CD14-positive monocyte (primary cell): ENCODE measurements at regions not wholly inside any gene's neighbourhood (a gene's known extent, or its start where the extent isn't known, plus 50 kb on each side); places are given as distances from the start of the nearest gene placed in this dataset.

Experiments
- DNase-seq, 3 donors: peaks; one replicate each; pipeline ENCODE4 v3.0.0-alpha.2; 2011 to 2022
- H2AFZ ChIP-seq: 2 replicates; pipeline ENCODE4 v1.6.0; 2012; ENCODE audit warnings: mild to moderate bottlenecking, low read depth, low read length, inconsistent platforms; ENCODE audit not compliant: insufficient read depth, poor library complexity, severe bottlenecking
- H3K27ac ChIP-seq, 2 donors: 1 replicate in 1 of 2; 2 replicates in 1 of 2; pipeline ENCODE4 v1.5.1; 2012 to 2013; ENCODE audit warnings: low read length in 2 of 2, control low read depth in 1 of 2, inconsistent platforms in 1 of 2, low read depth in 1 of 2, mild to moderate bottlenecking in 1 of 2
- H3K27me3 ChIP-seq, 2 donors: one replicate each; pipeline versions ENCODE4 v1.6.0 to v1.6.1; 2011 to 2013; ENCODE audit warnings: low read length in 2 of 2; ENCODE audit not compliant: control insufficient read depth in 2 of 2, insufficient read depth in 2 of 2
- H3K36me3 ChIP-seq, 2 donors: replicated peaks in 1 of 2; 1 replicate in 1 of 2; 2 replicates in 1 of 2; pipeline versions ENCODE4 v1.5.1 to v1.6.1; 2012 to 2013; ENCODE audit warnings: low read length in 2 of 2, control low read depth in 1 of 2, inconsistent platforms in 1 of 2, mild to moderate bottlenecking in 1 of 2; ENCODE audit not compliant: insufficient read depth in 2 of 2, control insufficient read depth in 1 of 2
- H3K4me1 ChIP-seq, 2 donors: 1 replicate in 1 of 2; 2 replicates in 1 of 2; pipeline versions ENCODE4 v1.5.1 to v1.6.1; 2012 to 2013; ENCODE audit warnings: low read length in 2 of 2, control low read depth in 1 of 2, inconsistent platforms in 1 of 2, mild to moderate bottlenecking in 1 of 2, moderate library complexity in 1 of 2; ENCODE audit not compliant: insufficient read depth in 2 of 2, control insufficient read depth in 1 of 2
- H3K4me2 ChIP-seq: replicated peaks from 2 replicates; pipeline ENCODE3; 2012; ENCODE audit warnings: low read length, moderate library complexity, mild to moderate bottlenecking; ENCODE audit not compliant: poor library complexity, severe bottlenecking; ENCODE audit errors: extremely low read depth
- H3K4me3 ChIP-seq, 3 experiments: fragments of 200-600 bp in 1 of 3; sonication (generic) in 1 of 3; replicated peaks in 1 of 3; 1 replicate in 2 of 3; 2 replicates in 1 of 3; pipeline ENCODE4 v1.5.1; 2011 to 2013; ENCODE audit warnings: low read length in 3 of 3, mild to moderate bottlenecking in 3 of 3, control low read depth in 2 of 3, low read depth in 2 of 3, inconsistent platforms in 1 of 3, moderate library complexity in 1 of 3
- H3K79me2 ChIP-seq: 2 replicates; pipeline ENCODE4 v1.6.0; 2012; ENCODE audit warnings: mild to moderate bottlenecking, control low read depth, inconsistent platforms, low read length, moderate library complexity; ENCODE audit not compliant: insufficient read depth
- H3K9ac ChIP-seq: 2 replicates; pipeline ENCODE4 v1.6.0; 2017; ENCODE audit warnings: low read length, mild to moderate bottlenecking; ENCODE audit not compliant: insufficient read depth, poor library complexity, severe bottlenecking
- H3K9me3 ChIP-seq, 2 donors: replicated peaks in 1 of 2; 1 replicate in 1 of 2; 2 replicates in 1 of 2; pipeline versions ENCODE4 v1.5.1 to v1.6.1; 2012 to 2013; ENCODE audit warnings: low read length in 2 of 2, control low read depth in 1 of 2; ENCODE audit not compliant: control insufficient read depth in 1 of 2, insufficient read depth in 1 of 2
- H4K20me1 ChIP-seq: 2 replicates; pipeline ENCODE4 v1.6.0; 2012; ENCODE audit warnings: mild to moderate bottlenecking, low read length, control low read depth, moderate library complexity; ENCODE audit not compliant: insufficient read depth
- H3K27ac Mint-ChIP-seq, 7 donors: one replicate each; pipeline ENCODE4 v1.8.0; 2020; ENCODE audit warnings: mild to moderate bottlenecking in 7 of 7, mixed read lengths in 7 of 7, moderate library complexity in 6 of 7, inconsistent platforms in 2 of 7
- H3K27me3 Mint-ChIP-seq, 3 donors: one replicate each; pipeline ENCODE4 v1.8.0; 2021 to 2022; ENCODE audit warnings: low read depth in 3 of 3, mild to moderate bottlenecking in 3 of 3, mixed read lengths in 3 of 3, moderate library complexity in 3 of 3, inconsistent platforms in 1 of 3
- H3K36me3 Mint-ChIP-seq, 2 donors: one replicate each; pipeline ENCODE4 v1.8.0; 2020; ENCODE audit warnings: mixed read lengths in 2 of 2, inconsistent platforms in 1 of 2, mild to moderate bottlenecking in 1 of 2
- H3K4me1 Mint-ChIP-seq: one replicate; pipeline ENCODE4 v1.8.0; 2020; ENCODE audit warnings: mild to moderate bottlenecking, mixed read lengths
- H3K4me3 Mint-ChIP-seq, 2 donors: one replicate each; pipeline ENCODE4 v1.8.0; 2020; ENCODE audit warnings: mild to moderate bottlenecking in 2 of 2, mixed read lengths in 2 of 2, moderate library complexity in 1 of 2
- H3K9me3 Mint-ChIP-seq, 7 donors: one replicate each; pipeline ENCODE4 v1.8.0; 2020 to 2022; ENCODE audit warnings: mixed read lengths in 7 of 7, mild to moderate bottlenecking in 6 of 7, moderate library complexity in 6 of 7, inconsistent platforms in 2 of 7
- CTCF ChIP-seq: fragments of 200-600 bp; IDR thresholded peaks from one replicate; pipeline ENCODE4 v1.8.0; 2022; ENCODE audit warnings: antibody characterized with exemption, mild to moderate bottlenecking
- WGBS: methylation state at CpG from one replicate; pipeline ENCODE4 v1.1.5; 2013; ENCODE audit warnings: missing lambda C conversion rate; ENCODE audit not compliant: insufficient coverage; 5-methylcytosine and 5-hydroxymethylcytosine counted together
- intact Hi-C, 2 donors: fragments of 100-400 bp; cut with micrococcal nuclease; formaldehyde crosslinking; loops; one replicate each; pipeline versions ENCODE4 v1.15.0 to v1.15.1; 2023

DNA sequence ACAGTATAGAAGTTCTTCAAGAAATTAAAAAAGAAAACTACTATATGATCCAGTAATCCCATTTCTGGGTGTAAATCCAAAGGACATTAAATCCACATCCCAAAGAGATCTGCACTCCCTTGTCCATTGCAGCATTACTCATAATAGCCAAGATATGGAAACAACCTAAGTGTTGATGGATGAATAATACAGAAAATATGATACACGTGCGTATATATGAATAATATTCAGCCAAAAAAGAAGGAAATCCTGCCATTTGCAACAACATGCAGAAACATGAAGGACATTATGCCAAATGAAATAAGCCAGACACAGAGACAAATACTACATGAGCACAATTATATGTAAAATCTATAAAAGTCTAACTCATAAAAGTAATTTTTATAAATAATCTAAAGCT lies 306.3 kb upstream of the ANO3 start:
- no peaks in the 10 kb centered on the region for H3K9me3 ChIP-seq
- WGBS = no CpG with 5 or more reads among the region's 2 CpGs
- peaks cover 0 to 4% (median 0%) of the 10 kb centered on the region in 7 donors for H3K9me3 Mint-ChIP-seq
- no peak overlapping the region for H3K27ac Mint-ChIP-seq
- peaks cover 0 to 3% (median 2%) of the 10 kb centered on the region in 3 donors for H3K27me3 Mint-ChIP-seq
- H2AFZ ChIP-seq = no peak overlapping the region
- H3K36me3 Mint-ChIP-seq = no peaks in the 10 kb centered on the region
- no peaks in the 10 kb centered on the region for H3K36me3 ChIP-seq
- DNase-seq = no peak
- H3K27ac ChIP-seq = no peak overlapping the region
- no peak overlapping the region for H3K9ac ChIP-seq
- H3K4me3 Mint-ChIP-seq = no peak overlapping the region
- TF ChIP-seq CTCF = no peak
- H3K4me1 Mint-ChIP-seq = no peaks in the 10 kb centered on the region
- H3K79me2 ChIP-seq = no peaks in the 10 kb centered on the region
- intact Hi-C loops = no loop called here
- no peak overlapping the region for H3K4me3 ChIP-seq
- no peak overlapping the region for H3K4me2 ChIP-seq
- H3K27me3 ChIP-seq = no peaks in the 10 kb centered on the region
- no peaks in the 10 kb centered on the region for H3K4me1 ChIP-seq
- H4K20me1 ChIP-seq = no peaks in the 10 kb centered on the region

DNA sequence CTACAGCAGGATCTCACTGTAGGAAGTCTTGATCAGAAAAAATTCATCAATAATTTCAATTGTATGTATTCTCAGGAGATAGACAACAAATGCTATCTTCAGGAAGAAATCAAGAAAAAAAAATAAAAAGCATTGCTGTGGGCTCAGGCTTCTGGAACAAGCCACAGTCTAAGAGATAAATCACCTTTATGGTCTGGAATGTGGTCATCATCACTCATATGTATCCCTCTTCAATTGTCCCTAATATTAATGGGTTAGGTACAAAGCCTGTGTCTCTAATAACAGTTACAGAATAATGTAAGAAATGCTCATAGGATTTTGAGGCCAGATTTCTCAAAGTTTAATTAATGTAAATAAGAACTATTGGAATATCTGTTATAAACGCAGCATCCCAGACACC lies 305.9 kb upstream of the ANO3 start:
- Mint-ChIP-seq H3K27me3 (peaks cover 0 to 3% (median 2%) of the 10 kb centered on the region in 3 donors), H3K36me3 (no peaks in the 10 kb centered on the region), H3K4me3 (no peak overlapping the region), H3K9me3 (peaks cover 0 to 4% (median 0%) of the 10 kb centered on the region in 7 donors), H3K4me1 (no peaks in the 10 kb centered on the region), H3K27ac (no peak overlapping the region)
- H3K4me3 ChIP-seq = no peak overlapping the region
- no peaks in the 10 kb centered on the region for H3K4me1 ChIP-seq
- DNase-seq = no peak
- H3K9ac ChIP-seq = no peak overlapping the region
- H3K36me3 ChIP-seq = no peaks in the 10 kb centered on the region
- H3K4me2 ChIP-seq = no peak overlapping the region
- intact Hi-C loops = no loop called here
- no CpG with 5 or more reads among the region's 1 CpG for WGBS
- TF ChIP-seq CTCF = no peak
- no peak overlapping the region for H3K27ac ChIP-seq
- H2AFZ ChIP-seq = no peak overlapping the region
- no peaks in the 10 kb centered on the region for H3K27me3 ChIP-seq
- no peaks in the 10 kb centered on the region for H3K9me3 ChIP-seq
- H3K79me2 ChIP-seq = no peaks in the 10 kb centered on the region
- no peaks in the 10 kb centered on the region for H4K20me1 ChIP-seq
